HG03060 (cell line): ENCODE measurements at regions not wholly inside any gene's neighbourhood (a gene's known extent, or its start where the extent isn't known, plus 50 kb on each side); places are given as distances from the start of the nearest gene placed in this dataset.
A peak's percentile ranks its signal among the peaks of the same experiment; 100 is the strongest.

ENCODE experiments used
- ATAC-seq: cut with Tn5 transposase; IDR thresholded peaks from one replicate; pipeline ENCODE4 v1.9.1; 2021; ENCODE audit warnings: low read depth, moderate number of reproducible peaks; ENCODE audit not compliant: unreplicated experiment

DNA sequence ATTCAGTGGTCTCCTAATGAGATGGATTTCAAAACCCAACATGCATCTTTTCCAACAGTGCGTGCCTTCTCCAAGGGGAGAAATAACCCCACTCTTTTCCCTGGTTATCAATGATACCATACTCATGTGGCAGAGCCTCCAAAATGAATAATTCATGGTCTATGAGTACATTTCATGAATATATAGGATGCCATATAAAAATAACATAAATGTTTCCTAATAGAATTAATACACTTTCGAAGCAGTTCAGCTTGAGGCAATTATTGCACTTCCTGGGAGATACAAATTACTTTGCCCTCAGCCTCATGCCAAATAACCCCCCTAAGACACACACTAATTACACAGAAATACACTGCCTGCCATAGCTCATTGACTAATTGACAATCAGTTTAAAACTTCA, 318.6 kb downstream of the ZSWIM6 start:
- ATAC-seq = no peak

GRCh38 chr5:61651195-61651594, 319.1 kb downstream of the ZSWIM6 start:
- ATAC-seq = no peak

DNA sequence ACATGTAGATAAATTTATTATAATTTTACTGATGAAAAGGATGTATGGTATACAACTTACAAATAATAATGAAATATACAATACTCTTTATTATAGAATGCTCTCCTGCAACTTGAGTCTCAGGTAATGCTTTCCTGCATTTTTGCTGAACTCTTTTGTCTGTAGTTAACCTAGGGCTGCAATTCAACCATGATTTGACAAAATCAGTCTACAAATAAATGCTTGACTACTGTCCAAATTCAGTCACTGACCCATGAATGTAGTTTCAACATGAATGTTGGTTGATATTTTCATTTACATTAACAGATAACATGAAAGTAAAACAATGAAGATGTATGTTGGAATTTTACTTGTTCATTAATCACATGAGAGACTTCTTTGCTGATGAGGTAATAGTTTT, 320.9 kb downstream of the ZSWIM6 start:
- no peak for ATAC-seq

DNA sequence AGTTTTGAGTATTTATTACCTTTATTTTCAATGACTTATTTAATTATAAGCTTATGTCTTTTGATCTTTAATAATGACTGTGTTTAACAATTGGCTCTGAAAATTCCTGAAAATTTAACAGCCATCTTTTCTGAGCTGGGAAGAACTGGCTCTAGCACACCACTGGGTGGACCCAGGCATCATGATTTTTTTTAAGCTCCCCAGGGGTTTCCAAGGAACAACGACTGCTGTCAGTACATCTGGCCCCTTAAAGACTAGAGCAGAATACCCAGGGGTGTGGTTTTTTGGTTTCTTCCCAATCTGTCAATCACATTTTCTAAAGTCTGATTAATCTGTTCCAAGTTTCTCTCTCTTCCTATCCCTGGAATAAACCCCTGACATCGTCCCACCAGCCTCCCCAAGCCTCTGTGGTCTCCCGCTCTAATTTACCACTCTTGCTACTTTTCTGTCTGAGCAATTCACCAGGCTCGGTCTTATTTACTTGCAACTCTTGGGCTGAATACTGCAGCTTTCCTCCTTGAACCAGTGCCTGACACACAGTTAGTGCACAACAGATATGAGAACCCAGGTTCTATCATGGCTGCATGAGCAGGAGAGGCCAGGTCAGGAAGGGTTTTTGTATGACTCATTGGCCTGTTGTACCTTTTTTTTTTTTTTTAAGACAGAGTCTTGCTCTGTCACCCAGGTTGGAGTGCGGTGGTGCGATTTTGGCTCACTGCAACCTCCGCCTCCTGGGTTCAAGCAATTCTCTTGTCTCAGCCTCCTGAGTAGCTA, 321.9 kb downstream of the ZSWIM6 start:
- ATAC-seq = no peak

DNA sequence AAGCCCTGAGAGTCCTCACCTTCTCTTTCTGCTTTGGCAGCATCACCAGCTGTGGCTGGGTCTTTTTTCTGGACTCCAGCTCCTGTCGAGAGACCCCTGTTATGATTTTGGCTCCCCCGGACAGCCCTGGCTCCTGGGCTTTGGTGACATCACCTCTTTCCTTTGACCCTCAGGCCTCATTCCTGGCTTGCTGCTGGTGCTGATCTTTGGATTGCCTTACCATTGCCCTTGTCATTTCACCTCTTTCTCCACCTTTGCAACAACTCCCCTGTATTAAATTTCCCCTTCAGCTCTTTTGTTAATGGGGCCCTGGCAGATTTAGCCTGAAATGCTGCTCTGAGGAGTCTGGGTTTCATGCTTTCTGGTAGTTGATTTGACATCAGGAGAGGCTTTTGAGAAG, 322.8 kb downstream of the ZSWIM6 start:
- no peak for ATAC-seq

GRCh38 chr5:61657010-61657409, 325.0 kb downstream of the ZSWIM6 start:
- ATAC-seq = no peak

DNA sequence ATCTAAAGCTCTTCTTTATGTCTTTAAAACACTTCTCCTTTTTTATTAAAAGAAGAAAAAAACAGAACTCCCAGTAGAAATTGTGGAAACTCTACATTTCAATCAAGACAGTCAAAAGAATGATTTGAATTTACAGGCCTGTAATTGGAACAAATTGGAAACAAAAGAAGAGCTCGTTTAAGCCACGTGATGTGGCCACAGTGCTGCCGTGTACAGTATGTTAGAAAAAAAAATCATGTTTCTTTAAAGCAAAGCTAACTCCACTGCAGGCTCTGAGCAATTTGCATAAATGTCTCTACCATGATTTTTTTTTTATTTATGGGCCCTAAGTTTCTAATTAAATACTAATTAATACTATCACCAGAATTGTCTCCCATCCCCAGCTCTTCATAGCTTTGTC, 325.6 kb downstream of the ZSWIM6 start:
- ATAC-seq = no peak

- peak; percentile 57 for ATAC-seq
These were observed 326.5 kb downstream of the ZSWIM6 start for GRCh38 chr5:61658592-61659008.

- ATAC-seq = no peak
These were observed 327.2 kb downstream of the ZSWIM6 start for GRCh38 chr5:61659221-61659696.

GRCh38 chr5:61662670-61663069, 330.6 kb downstream of the ZSWIM6 start:
- no peak for ATAC-seq

- no peak for ATAC-seq
These were observed 334.1 kb downstream of the ZSWIM6 start for GRCh38 chr5:61666064-61666621.

DNA sequence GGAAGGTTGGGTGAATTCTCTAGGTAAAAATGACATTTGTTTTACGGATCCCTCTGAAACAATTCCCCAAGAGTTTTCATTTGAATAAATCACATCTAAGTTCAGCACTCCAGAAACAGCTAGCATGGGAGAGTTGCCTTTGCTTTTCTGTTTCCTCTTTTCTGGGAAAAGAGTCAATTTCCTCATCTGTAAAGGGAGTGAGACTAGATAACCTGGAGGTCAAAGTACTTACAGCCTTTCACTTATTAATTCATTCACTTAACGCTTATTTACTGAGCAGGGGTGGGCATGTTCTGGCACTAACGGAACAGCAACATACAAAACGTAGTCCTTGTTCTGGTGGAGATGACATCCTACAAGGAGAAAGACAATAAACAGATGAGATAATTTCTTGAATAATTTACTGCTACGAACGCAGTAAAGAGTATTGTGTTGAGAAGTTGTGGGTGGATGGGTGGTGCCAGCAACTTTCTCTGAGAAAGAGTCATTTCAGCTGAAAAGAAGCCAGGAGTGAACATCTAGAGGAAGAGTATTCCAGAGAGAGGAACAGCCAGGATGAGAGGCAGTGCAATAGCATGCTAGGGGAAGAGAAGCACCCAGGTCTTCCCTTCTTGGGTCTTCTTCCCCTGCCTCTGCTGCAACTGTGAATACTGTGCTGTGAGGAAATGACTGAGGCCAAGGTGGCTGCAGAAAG, 335.6 kb downstream of the ZSWIM6 start:
- no peak for ATAC-seq

GRCh38 chr5:61669531-61669930, 337.5 kb downstream of the ZSWIM6 start:
- ATAC-seq = no peak

GRCh38 chr5:61670941-61671340, 338.9 kb downstream of the ZSWIM6 start:
- ATAC-seq = no peak

DNA sequence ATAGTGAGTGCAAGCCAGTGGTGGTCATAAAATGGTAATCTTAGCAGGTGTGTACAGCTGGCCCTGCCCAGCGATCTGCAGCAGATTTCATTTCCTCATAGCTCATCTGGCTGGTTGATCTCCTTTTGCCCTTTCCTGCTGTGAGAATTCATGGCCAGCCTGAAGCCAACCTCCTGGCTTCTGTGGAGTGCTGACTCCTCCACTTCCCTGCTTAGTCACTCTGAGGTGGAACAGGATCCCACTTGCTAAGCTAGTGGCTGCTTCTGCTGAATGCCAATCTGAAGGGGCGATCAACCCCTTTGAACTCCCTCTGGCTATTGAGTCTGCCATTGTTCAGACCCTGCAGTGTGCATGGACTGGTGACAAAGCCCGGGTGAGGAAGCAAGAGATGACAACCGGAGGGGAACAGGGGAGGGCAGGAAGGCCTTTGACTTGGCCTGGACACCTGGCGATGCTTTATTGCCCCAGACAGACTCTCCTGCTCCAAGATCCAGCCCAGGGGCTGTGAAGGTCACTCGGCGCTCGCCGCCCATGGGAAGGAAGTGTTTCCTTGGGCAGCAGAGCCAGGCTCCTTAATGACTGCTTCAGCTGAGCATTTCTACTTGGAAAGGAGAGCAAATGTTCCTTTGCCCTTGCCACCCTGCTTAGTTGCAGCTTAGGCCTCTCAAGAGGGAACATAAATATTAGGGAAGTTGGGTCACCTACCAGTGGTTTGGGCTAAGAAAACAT, 341.1 kb downstream of the ZSWIM6 start:
- no peak for ATAC-seq

DNA sequence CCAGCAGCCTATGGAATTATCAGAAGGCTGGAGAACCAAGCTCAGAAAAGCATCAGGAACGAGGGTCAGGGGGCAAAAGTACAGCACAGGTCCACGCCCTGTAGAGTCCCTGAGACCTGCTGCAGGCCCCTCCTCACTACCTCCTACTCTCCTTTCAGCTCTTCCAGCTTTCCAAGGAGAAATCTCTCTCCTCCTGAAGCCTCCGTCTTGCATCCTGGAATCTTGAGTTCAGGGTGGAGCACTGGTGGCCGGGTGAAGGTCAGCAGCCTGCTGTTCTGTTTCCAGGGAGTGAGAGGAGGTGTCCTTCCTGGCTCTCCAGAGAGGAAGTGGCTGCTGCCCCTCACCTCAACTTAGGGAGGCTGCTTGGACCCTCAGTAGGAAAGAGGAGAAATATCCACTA, 342.3 kb downstream of the ZSWIM6 start:
- ATAC-seq = no peak

- no peak for ATAC-seq
These were observed 343.1 kb downstream of the ZSWIM6 start for GRCh38 chr5:61675015-61675692.

GRCh38 chr5:61677220-61677619, 345.2 kb downstream of the ZSWIM6 start:
- ATAC-seq = no peak

- ATAC-seq = no peak
These were observed 346.9 kb downstream of the ZSWIM6 start for GRCh38 chr5:61678966-61679365.

DNA sequence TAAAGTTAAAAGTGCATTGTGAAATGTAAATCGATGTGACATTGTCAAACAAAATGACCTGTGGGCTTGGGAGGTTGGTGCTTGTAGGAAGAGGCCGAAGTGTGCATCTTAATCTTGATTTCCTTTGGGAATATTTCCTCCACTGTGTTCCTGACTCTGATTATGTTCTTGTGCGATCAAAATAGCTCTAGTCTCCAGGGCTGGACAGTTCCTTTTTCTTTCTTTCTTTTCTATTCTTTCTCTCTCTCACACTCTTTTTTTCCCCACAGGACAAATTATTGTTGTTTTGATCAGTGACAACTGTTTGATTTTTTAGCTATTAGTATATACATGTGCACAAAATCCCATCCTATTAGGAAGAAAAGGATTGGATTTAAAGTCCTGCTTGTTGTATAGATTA, 347.5 kb downstream of the ZSWIM6 start:
- no peak for ATAC-seq
